NB4 (cell line): ENCODE measurements at regions not wholly inside any gene's neighbourhood (a gene's known extent, or its start where the extent isn't known, plus 50 kb on each side); places are given as distances from the start of the nearest gene placed in this dataset.
A peak's percentile ranks its signal among the peaks of the same experiment; 100 is the strongest.

ENCODE experiments used
- DNase-seq: peaks from one replicate; pipeline ENCODE4 v3.0.0; 2010; ENCODE audit warnings: low read depth
- H3K4me3 ChIP-seq: one replicate; pipeline ENCODE4 v1.5.1; 2011; ENCODE audit warnings: mild to moderate bottlenecking, low read depth, low read length, moderate library complexity
- MYC ChIP-seq: IDR thresholded peaks from 2 replicates; pipeline ENCODE4 v1.6.1; 2011; ENCODE audit warnings: low read depth, low read length
- POLR2A ChIP-seq: IDR thresholded peaks from 2 replicates; pipeline ENCODE4 v1.6.1; 2011; ENCODE audit warnings: mild to moderate bottlenecking; ENCODE audit not compliant: insufficient read length; ENCODE audit errors: extremely low read depth
- TF ChIP-seq, protein P1 (sequence below): IDR thresholded peaks from 2 replicates; pipeline ENCODE4 v1.6.1; 2011; ENCODE audit warnings: low read depth, low read length
- TF ChIP-seq, protein P2 (sequence below): IDR thresholded peaks from one replicate; pipeline ENCODE4 v1.5.1; 2012; ENCODE audit warnings: low read depth, low read length

DNA sequence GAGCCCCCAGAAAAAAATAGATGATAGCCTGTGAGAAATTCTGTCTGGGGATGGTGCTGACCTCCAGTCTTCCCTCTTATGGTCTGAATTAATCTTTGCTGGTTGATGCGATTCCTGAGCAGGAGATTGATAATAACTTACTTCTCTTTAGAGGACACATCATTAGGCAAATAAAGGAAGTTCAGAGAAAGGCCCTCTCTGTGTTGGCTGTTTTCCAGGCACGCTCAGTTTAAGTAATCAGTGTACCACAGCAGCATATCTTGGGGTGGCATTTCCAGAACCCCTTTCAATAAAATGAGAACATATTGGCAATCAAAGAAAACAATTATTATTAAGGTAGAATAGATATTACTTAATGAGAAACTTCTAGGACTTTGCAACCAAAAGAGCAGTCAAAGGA lies 1129.3 kb upstream of the RAG2 start:
- DNase-seq = no peak
- no peak overlapping the region for H3K4me3 ChIP-seq
- no peak for TF ChIP-seq MYC

DNA sequence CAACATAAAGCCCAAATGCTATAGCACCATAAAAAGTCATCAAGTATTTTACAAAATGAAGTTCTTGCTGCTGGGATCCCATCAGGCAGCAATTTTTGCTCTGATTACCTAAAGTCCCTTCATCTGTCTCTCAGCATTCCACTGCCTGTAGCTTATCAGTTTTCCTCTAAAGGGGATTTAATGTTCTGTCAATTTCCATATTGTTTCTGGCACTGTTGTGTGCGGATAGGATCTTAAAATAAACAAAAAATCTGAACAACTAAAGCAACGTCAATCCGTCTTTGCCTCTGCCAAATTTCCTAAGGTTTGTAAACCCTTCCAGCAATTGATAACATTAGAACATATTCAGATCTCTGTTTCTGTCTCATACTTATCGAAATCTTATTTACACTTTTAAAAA lies 1126.3 kb upstream of the RAG2 start:
- H3K4me3 ChIP-seq = no peak overlapping the region
- no peak for DNase-seq
- TF ChIP-seq, protein P1, sequence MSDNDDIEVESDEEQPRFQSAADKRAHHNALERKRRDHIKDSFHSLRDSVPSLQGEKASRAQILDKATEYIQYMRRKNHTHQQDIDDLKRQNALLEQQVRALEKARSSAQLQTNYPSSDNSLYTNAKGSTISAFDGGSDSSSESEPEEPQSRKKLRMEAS = no peak
- TF ChIP-seq POLR2A (no peak), MYC (no peak)
- TF ChIP-seq, protein P2, sequence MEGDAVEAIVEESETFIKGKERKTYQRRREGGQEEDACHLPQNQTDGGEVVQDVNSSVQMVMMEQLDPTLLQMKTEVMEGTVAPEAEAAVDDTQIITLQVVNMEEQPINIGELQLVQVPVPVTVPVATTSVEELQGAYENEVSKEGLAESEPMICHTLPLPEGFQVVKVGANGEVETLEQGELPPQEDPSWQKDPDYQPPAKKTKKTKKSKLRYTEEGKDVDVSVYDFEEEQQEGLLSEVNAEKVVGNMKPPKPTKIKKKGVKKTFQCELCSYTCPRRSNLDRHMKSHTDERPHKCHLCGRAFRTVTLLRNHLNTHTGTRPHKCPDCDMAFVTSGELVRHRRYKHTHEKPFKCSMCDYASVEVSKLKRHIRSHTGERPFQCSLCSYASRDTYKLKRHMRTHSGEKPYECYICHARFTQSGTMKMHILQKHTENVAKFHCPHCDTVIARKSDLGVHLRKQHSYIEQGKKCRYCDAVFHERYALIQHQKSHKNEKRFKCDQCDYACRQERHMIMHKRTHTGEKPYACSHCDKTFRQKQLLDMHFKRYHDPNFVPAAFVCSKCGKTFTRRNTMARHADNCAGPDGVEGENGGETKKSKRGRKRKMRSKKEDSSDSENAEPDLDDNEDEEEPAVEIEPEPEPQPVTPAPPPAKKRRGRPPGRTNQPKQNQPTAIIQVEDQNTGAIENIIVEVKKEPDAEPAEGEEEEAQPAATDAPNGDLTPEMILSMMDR = no peak

DNA sequence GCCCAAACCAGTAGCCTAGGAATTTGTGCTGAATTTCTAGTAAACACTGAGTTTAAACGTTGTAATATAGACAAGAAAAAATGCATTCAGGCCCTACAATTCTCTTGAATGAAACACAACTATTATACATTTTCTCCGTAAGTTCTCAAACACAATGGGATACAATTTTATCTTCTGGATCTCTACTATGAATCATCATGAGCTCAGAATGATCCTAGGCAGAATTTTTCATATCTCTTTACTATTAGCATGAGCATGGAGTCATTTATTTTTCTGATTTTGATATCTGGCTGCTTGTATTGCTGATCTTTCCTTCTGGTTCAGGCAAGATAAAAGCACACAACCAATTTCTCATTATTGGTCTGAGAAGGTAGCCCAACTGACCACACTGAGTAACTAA lies 1123.4 kb upstream of the RAG2 start:
- H3K4me3 ChIP-seq = no peak overlapping the region
- DNase-seq = no peak
- TF ChIP-seq, protein P1 = no peak

DNA sequence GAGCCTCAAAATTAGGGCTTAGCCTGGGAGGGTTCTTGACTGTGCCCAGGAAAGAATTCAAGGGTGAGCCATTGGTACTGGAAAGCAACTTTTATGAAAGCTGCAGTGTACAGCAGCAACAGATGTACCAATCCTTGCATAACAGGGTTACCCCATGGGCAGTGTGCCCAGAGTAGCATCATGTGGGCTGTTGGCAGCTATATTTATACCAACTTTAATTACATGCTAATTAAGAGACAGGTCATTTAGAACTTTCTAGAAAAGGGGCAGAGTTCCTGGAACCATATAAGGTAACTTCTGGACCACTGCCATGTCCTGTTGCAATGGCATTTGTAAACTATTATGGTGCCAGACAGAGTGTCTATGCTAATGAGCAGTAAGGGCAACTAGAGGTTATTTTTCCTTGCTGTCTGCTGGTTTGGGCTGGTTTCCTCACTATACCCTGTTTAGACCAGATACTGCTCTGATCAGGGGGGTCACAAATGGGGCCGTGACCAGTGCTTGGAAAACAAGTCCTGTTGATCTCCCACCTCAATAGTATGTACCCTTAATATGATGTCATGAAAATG lies 1120.5 kb upstream of the RAG2 start:
- TF ChIP-seq, protein P2 = no peak
- TF ChIP-seq, protein P1 = no peak
- TF ChIP-seq POLR2A (no peak), MYC (no peak)
- DNase-seq = no peak

DNA sequence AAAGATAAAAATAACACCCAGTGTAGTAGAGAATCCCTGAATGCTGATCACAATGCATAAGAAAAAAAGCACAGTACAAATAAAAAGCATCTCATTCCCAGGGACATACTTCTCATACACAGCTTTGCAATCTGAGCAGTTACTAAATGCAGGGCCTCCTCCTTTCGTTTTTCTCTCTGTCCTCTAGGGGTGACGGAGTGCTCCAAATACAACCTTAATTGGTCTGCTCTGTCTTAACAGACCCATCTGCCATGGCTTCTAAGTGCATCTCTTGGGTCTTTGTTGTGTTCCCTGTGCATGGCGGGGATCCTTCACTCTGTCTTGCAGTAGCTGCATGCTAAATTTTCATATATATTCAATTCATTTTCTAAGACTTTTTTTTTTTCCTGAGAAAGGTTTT lies 1114.2 kb upstream of the RAG2 start:
- peak; percentile 20 for DNase-seq
- no peak overlapping the region for H3K4me3 ChIP-seq
- TF ChIP-seq, protein P1 = no peak
- TF ChIP-seq, protein P2 = peak; percentile 4

More for the DNA sequence above, 1120.5 kb upstream of the RAG2 start:
- no peak overlapping the region for H3K4me3 ChIP-seq

DNA sequence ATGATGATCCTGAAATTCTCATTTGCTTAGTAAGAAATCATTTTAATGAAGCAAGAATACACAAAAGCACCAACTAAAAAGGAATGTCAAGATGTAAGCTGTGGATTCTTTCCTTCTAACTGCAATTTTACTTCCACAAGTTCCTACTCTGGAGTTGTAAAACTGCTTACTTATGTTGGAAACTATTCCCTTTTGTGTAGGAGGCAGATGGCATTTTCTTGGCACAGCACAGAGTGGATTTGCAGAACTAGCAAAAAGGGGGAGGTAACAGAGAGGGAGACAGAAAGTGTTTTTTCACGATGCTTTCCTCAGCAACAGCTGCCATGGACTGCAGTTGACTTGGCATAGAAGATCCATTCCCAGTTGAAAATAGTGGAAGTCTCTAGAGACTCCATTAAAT lies 1112.0 kb upstream of the RAG2 start:
- TF ChIP-seq POLR2A (no peak), MYC (no peak)
- TF ChIP-seq, protein P2 = no peak
- TF ChIP-seq, protein P1 = no peak
- DNase-seq = no peak
- no peak overlapping the region for H3K4me3 ChIP-seq

DNA sequence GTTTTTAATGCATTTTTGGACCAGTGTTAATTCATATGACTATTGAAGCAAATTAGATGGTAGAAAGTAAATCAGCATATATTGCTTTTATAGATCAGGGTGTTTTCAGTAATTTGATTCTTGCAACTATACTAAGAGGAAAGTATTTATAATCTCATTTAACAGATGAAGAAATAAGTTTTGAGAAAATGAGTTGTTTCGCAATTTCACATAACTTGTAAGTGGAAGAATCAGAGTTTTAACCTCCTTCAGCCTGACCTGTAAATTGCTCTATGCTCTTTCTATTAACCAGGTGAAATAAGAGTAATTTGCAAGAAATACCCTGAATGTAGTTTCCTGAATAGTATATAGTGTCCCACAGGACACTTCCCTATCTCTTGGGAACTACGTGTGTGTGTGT lies 1106.8 kb upstream of the RAG2 start:
- DNase-seq = no peak

More for the DNA sequence above, 1106.8 kb upstream of the RAG2 start:
- no peak overlapping the region for H3K4me3 ChIP-seq
- TF ChIP-seq, protein P2 = no peak
- no peak for TF ChIP-seq POLR2A
- TF ChIP-seq, protein P1 = no peak
- no peak for TF ChIP-seq MYC
